Ovary (tissue), 7 donors: ENCODE measurements at regions not wholly inside any gene's neighbourhood (a gene's known extent, or its start where the extent isn't known, plus 50 kb on each side); places are given as distances from the start of the nearest gene placed in this dataset.

Experiments
- DNase-seq, 5 donors: peaks; one replicate each; pipeline ENCODE4 v3.0.0-alpha.2; 2019 to 2020
- H3K27ac ChIP-seq, 2 donors: fragments of 200-600 bp; one replicate each; pipeline versions ENCODE4 v1.5.1 to v1.8.0; 2019 to 2022
- H3K27me3 ChIP-seq: fragments of 200-600 bp; one replicate; pipeline ENCODE4 v1.8.0; 2022
- H3K36me3 ChIP-seq: fragments of 200-600 bp; sonication (generic); one replicate; pipeline ENCODE4 v1.5.1; 2019
- H3K4me1 ChIP-seq: one replicate; pipeline ENCODE4 v1.8.1; 2013; ENCODE audit warnings: mild to moderate bottlenecking, moderate library complexity; ENCODE audit not compliant: insufficient read depth
- H3K4me3 ChIP-seq: fragments of 200-600 bp; sonication (generic); one replicate; pipeline ENCODE4 v1.5.1; 2017
- H3K9me3 ChIP-seq, 2 donors: fragments of 200-600 bp in 1 of 2; sonication (generic) in 1 of 2; one replicate each; pipeline versions ENCODE4 v1.5.1 to v1.8.1; 2013 to 2019; ENCODE audit warnings: mild to moderate bottlenecking in 1 of 2, moderate library complexity in 1 of 2
- CTCF ChIP-seq, 3 donors: fragments of 450-650 bp in 2 of 3; fragments of 200-600 bp in 1 of 3; IDR thresholded peaks; one replicate each; pipeline versions ENCODE4 v1.5.1 to v1.8.0; 2016 to 2022; ENCODE audit warnings: antibody characterized with exemption in 3 of 3, mild to moderate bottlenecking in 1 of 3
- EP300 ChIP-seq: sonication (generic); formaldehyde crosslinking; IDR thresholded peaks from one replicate; pipeline ENCODE4 v1.6.1; 2017; ENCODE audit warnings: antibody characterized with exemption
- POLR2A ChIP-seq: fragments of 450-650 bp; IDR thresholded peaks from one replicate; pipeline ENCODE4 v1.6.1; 2017; ENCODE audit warnings: antibody characterized with exemption, mild to moderate bottlenecking, moderate library complexity
- WGBS, 3 donors: extraction: QIAGEN DNeasy Blood & Tissue Kit in 1 of 3; methylation state at CpG; one replicate each; pipeline versions ENCODE4 v1.1.5 to v1.1.7; 2013 to 2017; 5-methylcytosine and 5-hydroxymethylcytosine counted together
- intact Hi-C, 4 donors: fragments of 100-400 bp; cut with DNase I; formaldehyde crosslinking; loops; one replicate each; pipeline versions ENCODE4 v1.11.0 to v1.15.1; 2022 to 2023
- donor health status: DM: no; HTN: no; CAD: no; lungs with moderate emphysema.
- donor health status: DM: no; HTN: no; CAD: no.
- donor health status: Bipolar disorder and iron deficiency.
- donor health status: DM: no; HTN: no; CAD: no.
- donor health status: DM: yes; HTN: yes; CAD: no.

- intact Hi-C loops: loop anchor here in 1 of 4 donors (10.0 kb wide), 1 partner anchor 898 kb away; no protein-coding TSS in a partner anchor
- no peak for DNase-seq
- H3K27ac ChIP-seq: no peak overlapping the region
- H3K9me3 ChIP-seq: no peaks in the 10 kb centered on the region
- no peaks in the 10 kb centered on the region for H3K36me3 ChIP-seq
- no peaks in the 10 kb centered on the region for H3K4me1 ChIP-seq
- 49 to 66% (median 53%) methylated on average over 4 of the region's 4 CpGs for WGBS, 3 donors
- H3K27me3 ChIP-seq: no peaks in the 10 kb centered on the region
- no peak overlapping the region for H3K4me3 ChIP-seq
- TF ChIP-seq EP300 (no peak), POLR2A (no peak), CTCF (IDR thresholded peaks at IDR 0.05) (no peak)
Observed at GRCh38 chr5:87787086-87787485, 374.4 kb upstream of the CCNH start.

- H3K36me3 ChIP-seq: no peaks in the 10 kb centered on the region
Observed at GRCh38 chr5:87786471-87786870, 373.7 kb upstream of the CCNH start.

GRCh38 chr5:87785554-87786335, 373.0 kb upstream of the CCNH start:
- H3K27ac ChIP-seq: no peak overlapping the region
- intact Hi-C loops: loop anchor here in 1 of 4 donors (10.0 kb wide), 1 partner anchor 899 kb away; no protein-coding TSS in a partner anchor
- H3K36me3 ChIP-seq: no peaks in the 10 kb centered on the region
- WGBS, 3 donors: 18 to 43% (median 20%) methylated on average over 4 of the region's 4 CpGs
- no peak overlapping the region for H3K4me3 ChIP-seq
- no peak for TF ChIP-seq CTCF (IDR thresholded peaks at IDR 0.05)
- TF ChIP-seq POLR2A: no peak
- no peak for TF ChIP-seq EP300
- no peaks in the 10 kb centered on the region for H3K4me1 ChIP-seq
- H3K9me3 ChIP-seq: no peaks in the 10 kb centered on the region
- no peaks in the 10 kb centered on the region for H3K27me3 ChIP-seq
- no peak for DNase-seq

More at GRCh38 chr5:87786471-87786870, 373.7 kb upstream of the CCNH start:
- no peaks in the 10 kb centered on the region for H3K4me1 ChIP-seq
- H3K27ac ChIP-seq: no peak overlapping the region
- H3K4me3 ChIP-seq: no peak overlapping the region
- DNase-seq: no peak
- H3K9me3 ChIP-seq: no peaks in the 10 kb centered on the region
- no peaks in the 10 kb centered on the region for H3K27me3 ChIP-seq
- intact Hi-C loops: loop anchor here in 1 of 4 donors (10.0 kb wide), 1 partner anchor 898 kb away; no protein-coding TSS in a partner anchor
- TF ChIP-seq EP300: no peak
- TF ChIP-seq POLR2A: no peak
- no peak for TF ChIP-seq CTCF (IDR thresholded peaks at IDR 0.05)
- WGBS, 3 donors: 42 to 62% (median 57%) methylated on average over 1 of the region's 1 CpG

GRCh38 chr5:87784879-87785495, 372.3 kb upstream of the CCNH start:
- intact Hi-C loops: loop anchor here (5.0 to 10.0 kb wide), 3 partner anchors 897 to 907 kb away; no protein-coding TSS in a partner anchor
- no peaks in the 10 kb centered on the region for H3K9me3 ChIP-seq
- WGBS, 3 donors: 62 to 68% (median 67%) methylated on average over 4 of the region's 4 CpGs
- no peak overlapping the region for H3K27ac ChIP-seq
- TF ChIP-seq POLR2A (no peak), CTCF (IDR thresholded peaks at IDR 0.05) (no peak), EP300 (no peak)
- no peak for DNase-seq
- H3K27me3 ChIP-seq: no peaks in the 10 kb centered on the region
- no peaks in the 10 kb centered on the region for H3K4me1 ChIP-seq
- no peaks in the 10 kb centered on the region for H3K36me3 ChIP-seq
- H3K4me3 ChIP-seq: no peak overlapping the region
